Neuronal stem cell (in vitro differentiated cells): ENCODE measurements at regions not wholly inside any gene's neighbourhood (a gene's known extent, or its start where the extent isn't known, plus 50 kb on each side); places are given as distances from the start of the nearest gene placed in this dataset.

Experiments used
- DNase-seq: peaks from one replicate; pipeline ENCODE4 v3.0.0-alpha.2; 2013; ENCODE audit warnings: low spot score
- H2AFZ ChIP-seq: one replicate; pipeline ENCODE4 v1.6.1; 2013; ENCODE audit warnings: mild to moderate bottlenecking, low read length, inconsistent platforms
- H2AK5ac ChIP-seq: 2 replicates; pipeline ENCODE4 v1.6.1; 2013; ENCODE audit warnings: low read depth, mild to moderate bottlenecking, inconsistent platforms, low read length, moderate library complexity, mixed read lengths
- H2BK120ac ChIP-seq: 2 replicates; pipeline ENCODE4 v1.6.1; 2013; ENCODE audit warnings: low read depth, mild to moderate bottlenecking, inconsistent platforms, low read length, moderate library complexity, mixed read lengths
- H2BK12ac ChIP-seq: one replicate; pipeline ENCODE4 v1.6.1; 2013; ENCODE audit warnings: low read length, inconsistent platforms
- H2BK15ac ChIP-seq: 2 replicates; pipeline ENCODE4 v1.6.1; 2013; ENCODE audit warnings: mild to moderate bottlenecking, low read length, inconsistent platforms, mixed read lengths
- H2BK5ac ChIP-seq: one replicate; pipeline ENCODE4 v1.6.1; 2013; ENCODE audit warnings: inconsistent platforms, mild to moderate bottlenecking, low read length, moderate library complexity
- H3K14ac ChIP-seq: one replicate; pipeline ENCODE4 v1.6.1; 2013; ENCODE audit warnings: low read length, inconsistent platforms
- H3K18ac ChIP-seq: 2 replicates; pipeline ENCODE4 v1.6.1; 2013; ENCODE audit warnings: low read length, inconsistent platforms
- H3K23ac ChIP-seq: 2 replicates; pipeline ENCODE4 v1.6.1; 2013; ENCODE audit warnings: low read depth, mild to moderate bottlenecking, mixed read lengths, low read length, inconsistent platforms; ENCODE audit not compliant: poor library complexity
- H3K27ac ChIP-seq: replicated peaks from 3 replicates; pipeline ENCODE4 v1.5.1; 2013; ENCODE audit warnings: low read length, inconsistent platforms
- H3K27me3 ChIP-seq, 3 experiments: 2 replicates each; pipeline ENCODE4 v1.6.1; 2013; ENCODE audit warnings: low read length in 3 of 3, mild to moderate bottlenecking in 2 of 3, inconsistent platforms in 1 of 3, low read depth in 1 of 3, mixed read lengths in 1 of 3, moderate library complexity in 1 of 3; ENCODE audit not compliant: control insufficient read depth in 3 of 3, insufficient read depth in 3 of 3
- H3K36me3 ChIP-seq, 2 donors: replicated peaks in 1 of 2; 2 replicates each; pipeline ENCODE4 v1.6.1; 2013; ENCODE audit warnings: low read length in 2 of 2; ENCODE audit not compliant: control insufficient read depth in 2 of 2, insufficient read depth in 2 of 2
- H3K4ac ChIP-seq: 2 replicates; pipeline ENCODE4 v1.6.1; 2013; ENCODE audit warnings: inconsistent platforms, mild to moderate bottlenecking, low read length, moderate library complexity
- H3K4me1 ChIP-seq, 2 donors: 1 replicate in 1 of 2; 2 replicates in 1 of 2; pipeline ENCODE4 v1.6.1; 2013; ENCODE audit warnings: low read length in 2 of 2, low read depth in 1 of 2; ENCODE audit not compliant: control insufficient read depth in 2 of 2, insufficient read depth in 1 of 2
- H3K4me2 ChIP-seq: one replicate; pipeline ENCODE4 v1.6.1; 2013; ENCODE audit warnings: mild to moderate bottlenecking, low read length, inconsistent platforms; ENCODE audit not compliant: insufficient read depth, poor library complexity, severe bottlenecking
- H3K4me3 ChIP-seq, 2 donors: 2 replicates each; pipeline ENCODE4 v1.5.1; 2013; ENCODE audit warnings: low read length in 2 of 2, mild to moderate bottlenecking in 2 of 2, inconsistent platforms in 1 of 2, moderate library complexity in 1 of 2
- H3K79me1 ChIP-seq: one replicate; pipeline ENCODE4 v1.6.1; 2013; ENCODE audit warnings: low read depth, mild to moderate bottlenecking, inconsistent platforms, low read length, moderate library complexity
- H3K9ac ChIP-seq: one replicate; pipeline ENCODE4 v1.6.1; 2013; ENCODE audit warnings: mild to moderate bottlenecking, low read depth, low read length, inconsistent platforms; ENCODE audit not compliant: poor library complexity
- H3K9me3 ChIP-seq, 2 donors: replicated peaks in 1 of 2; 2 replicates each; pipeline versions ENCODE3 to v1.6.1; 2013; ENCODE audit warnings: low read length in 2 of 2, mild to moderate bottlenecking in 2 of 2, inconsistent platforms in 1 of 2, low read depth in 1 of 2, mixed read lengths in 1 of 2, moderate library complexity in 1 of 2; ENCODE audit not compliant: control insufficient read depth in 2 of 2, insufficient read depth in 1 of 2
- H4K8ac ChIP-seq: one replicate; pipeline ENCODE4 v1.6.1; 2013; ENCODE audit warnings: low read depth, mild to moderate bottlenecking, inconsistent platforms, low read length, moderate library complexity
- H4K91ac ChIP-seq: one replicate; pipeline ENCODE4 v1.6.1; 2013; ENCODE audit warnings: low read length, low read depth, mild to moderate bottlenecking, inconsistent platforms; ENCODE audit not compliant: poor library complexity
- WGBS, 2 donors: extraction: QIAGEN DNeasy Blood & Tissue Kit; methylation state at CpG; one replicate each; pipeline ENCODE4 v1.1.7; 2013; ENCODE audit warnings: missing lambda C conversion rate in 2 of 2, mixed read lengths in 1 of 2; ENCODE audit not compliant: insufficient read length in 2 of 2, insufficient replicate concordance in 1 of 2; ENCODE audit errors: extremely low coverage in 2 of 2; 5-methylcytosine and 5-hydroxymethylcytosine counted together

DNA sequence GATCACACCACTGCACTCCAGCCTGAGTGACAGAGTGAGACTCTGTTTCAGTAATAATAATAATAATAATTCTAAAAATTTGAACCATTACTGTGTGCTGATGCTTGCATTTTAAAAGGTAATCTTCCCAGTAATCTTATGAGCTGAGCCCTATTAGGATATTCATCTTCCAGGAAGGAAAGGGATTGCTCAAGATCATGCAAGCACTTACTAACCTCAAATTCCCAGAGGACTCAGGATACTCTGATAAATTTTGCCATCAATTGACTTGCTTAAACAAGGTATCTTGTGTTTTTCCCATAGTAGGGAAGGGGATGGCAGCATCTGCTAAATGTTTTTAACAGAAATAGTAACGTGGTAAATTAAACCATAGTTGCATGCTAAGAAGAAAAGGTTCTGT lies 176.4 kb upstream of the MRPS30 start:
- Histone ChIP-seq H4K91ac (no peak overlapping the region), H3K4me2 (no peak overlapping the region), H2AK5ac (no peak overlapping the region), H3K4ac (no peak overlapping the region), H2BK15ac (no peak overlapping the region), H3K27me3 (no peaks in the 10 kb centered on the region), H3K23ac (no peak overlapping the region), H2BK120ac (no peak overlapping the region), H2BK12ac (no peak overlapping the region), H3K9ac (no peak overlapping the region), H3K9me3 (no peaks in the 10 kb centered on the region), H3K14ac (no peak overlapping the region), H2AFZ (no peak overlapping the region), H4K8ac (no peak overlapping the region), H3K79me1 (no peaks in the 10 kb centered on the region), H2BK5ac (no peak overlapping the region), H3K27ac (no peak overlapping the region), H3K36me3 (no peaks in the 10 kb centered on the region), H3K18ac (no peak overlapping the region), H3K4me3 (no peak overlapping the region), H3K4me1 (no peaks in the 10 kb centered on the region)
- no CpG with 5 or more reads among the region's 1 CpG for WGBS, 2 donors
- no peak for DNase-seq

DNA sequence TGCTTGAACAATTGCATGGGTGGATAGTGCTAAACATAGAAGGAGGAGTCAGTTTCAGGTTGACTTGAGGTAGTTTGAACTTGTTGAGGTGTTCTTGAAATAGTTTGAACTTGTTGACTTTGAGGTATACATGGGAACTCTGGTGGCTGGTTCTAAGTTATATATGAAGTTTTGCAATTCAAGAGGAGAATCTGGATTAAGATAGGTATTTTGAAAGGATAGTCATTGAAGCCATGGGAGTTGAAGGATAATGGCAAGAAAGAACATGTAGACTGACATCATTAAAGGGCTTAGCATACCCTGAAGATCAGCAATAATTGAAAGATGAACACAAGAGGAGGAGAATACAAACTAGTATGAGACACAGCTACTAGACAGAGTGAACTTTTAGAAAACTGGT lies 181.9 kb upstream of the MRPS30 start:
- H2BK120ac ChIP-seq, result no peak overlapping the region
- no peak overlapping the region for H3K4ac ChIP-seq
- H2AK5ac ChIP-seq, result no peak overlapping the region
- no peak overlapping the region for H2BK12ac ChIP-seq
- no peak overlapping the region for H3K23ac ChIP-seq
- no peak overlapping the region for H3K18ac ChIP-seq
- H3K4me1 ChIP-seq, result no peaks in the 10 kb centered on the region
- H4K91ac ChIP-seq, result no peak overlapping the region
- no peak overlapping the region for H3K4me3 ChIP-seq
- no peaks in the 10 kb centered on the region for H3K9me3 ChIP-seq
- no peak overlapping the region for H4K8ac ChIP-seq
- H3K79me1 ChIP-seq, result no peaks in the 10 kb centered on the region
- no peak overlapping the region for H3K9ac ChIP-seq
- no peak overlapping the region for H3K4me2 ChIP-seq
- no peak for DNase-seq
- H2AFZ ChIP-seq, result no peak overlapping the region
- H3K36me3 ChIP-seq, result no peaks in the 10 kb centered on the region
- no peak overlapping the region for H2BK5ac ChIP-seq
- no peak overlapping the region for H3K27ac ChIP-seq
- no peaks in the 10 kb centered on the region for H3K27me3 ChIP-seq
- H2BK15ac ChIP-seq, result no peak overlapping the region
- no peak overlapping the region for H3K14ac ChIP-seq

DNA sequence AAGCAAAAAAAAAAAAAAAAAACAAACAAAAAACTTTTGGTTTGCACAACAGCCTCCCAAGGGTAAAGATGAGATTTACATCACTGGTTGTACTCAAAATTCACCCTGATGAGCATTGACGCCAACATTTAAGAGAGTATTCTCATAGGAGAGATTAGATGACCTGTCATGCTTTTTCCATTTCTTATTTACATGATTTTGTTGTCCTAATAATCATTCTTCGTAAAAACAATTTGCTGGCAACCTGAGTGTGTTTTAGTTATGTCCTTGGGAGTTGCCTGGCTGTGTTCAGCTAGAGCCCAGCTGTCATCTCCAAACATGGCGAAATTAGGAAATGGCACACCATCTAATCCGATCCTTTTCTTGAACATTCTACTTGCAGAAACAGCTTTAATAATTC lies 186.4 kb upstream of the MRPS30 start:
- H3K4me3 ChIP-seq, result no peak overlapping the region
- WGBS, 2 donors, result no CpG with 5 or more reads among the region's 4 CpGs
- H3K27ac ChIP-seq, result no peak overlapping the region

DNA sequence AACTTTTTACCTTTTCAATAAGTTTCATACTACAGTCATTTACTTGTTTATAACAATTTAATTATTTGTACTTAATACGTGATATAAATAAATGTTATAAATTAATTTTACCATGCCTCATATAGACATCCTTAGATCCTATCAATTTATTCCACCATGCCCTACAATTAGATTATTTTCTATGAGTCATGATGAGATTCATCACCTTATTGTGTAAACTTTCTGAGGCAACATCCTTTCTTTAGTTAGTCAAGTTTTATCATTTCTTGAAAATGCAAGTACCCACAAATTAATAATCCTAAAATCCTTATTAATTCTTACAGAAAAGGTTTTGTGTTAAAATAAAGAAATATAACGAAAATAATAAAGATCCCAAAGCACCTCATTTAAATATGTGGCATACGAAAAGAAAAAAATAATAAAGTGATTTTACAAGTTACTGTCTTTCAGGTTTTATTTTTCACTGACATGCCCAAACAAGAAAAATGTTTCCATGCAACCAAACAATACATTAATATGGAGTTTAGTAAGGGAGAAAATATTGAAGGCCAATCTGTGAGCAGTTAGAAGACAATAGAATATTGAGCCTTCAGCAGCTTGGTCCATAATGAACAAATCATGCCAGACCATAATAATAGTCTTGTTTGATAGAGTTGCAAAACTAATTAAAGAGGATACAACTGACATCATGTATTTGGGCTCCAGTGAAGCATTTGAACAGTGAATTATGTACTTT lies 188.7 kb upstream of the MRPS30 start:
- H3K4me2 ChIP-seq, result no peak overlapping the region
- no peak overlapping the region for H3K23ac ChIP-seq
- no peak for DNase-seq
- no peaks in the 10 kb centered on the region for H3K9me3 ChIP-seq
- no peaks in the 10 kb centered on the region for H3K4me1 ChIP-seq
- H2BK5ac ChIP-seq, result no peak overlapping the region
- H2BK12ac ChIP-seq, result no peak overlapping the region
- no peak overlapping the region for H2BK120ac ChIP-seq
- H3K27ac ChIP-seq, result no peak overlapping the region
- H3K4me3 ChIP-seq, result no peak overlapping the region
- H4K91ac ChIP-seq, result no peak overlapping the region
- no peak overlapping the region for H4K8ac ChIP-seq
- no peak overlapping the region for H3K9ac ChIP-seq
- no peak overlapping the region for H3K4ac ChIP-seq
- no peak overlapping the region for H2BK15ac ChIP-seq
- H3K27me3 ChIP-seq, result no peaks in the 10 kb centered on the region
- no peaks in the 10 kb centered on the region for H3K79me1 ChIP-seq
- no CpG with 5 or more reads among the region's 3 CpGs for WGBS, 2 donors
- H2AFZ ChIP-seq, result no peak overlapping the region
- H3K14ac ChIP-seq, result no peak overlapping the region
- H3K36me3 ChIP-seq, result no peaks in the 10 kb centered on the region
- H2AK5ac ChIP-seq, result no peak overlapping the region
- H3K18ac ChIP-seq, result no peak overlapping the region

More for the DNA sequence above, 186.4 kb upstream of the MRPS30 start:
- no peak overlapping the region for H3K4ac ChIP-seq
- H2BK12ac ChIP-seq, result no peak overlapping the region
- no peaks in the 10 kb centered on the region for H3K36me3 ChIP-seq
- H2BK15ac ChIP-seq, result no peak overlapping the region
- no peak for DNase-seq
- no peak overlapping the region for H2AK5ac ChIP-seq
- H3K18ac ChIP-seq, result no peak overlapping the region
- H3K14ac ChIP-seq, result no peak overlapping the region
- H3K27me3 ChIP-seq, result no peaks in the 10 kb centered on the region
- no peak overlapping the region for H4K91ac ChIP-seq
- no peaks in the 10 kb centered on the region for H3K79me1 ChIP-seq
- no peak overlapping the region for H3K9ac ChIP-seq
- no peak overlapping the region for H4K8ac ChIP-seq
- no peak overlapping the region for H3K23ac ChIP-seq
- no peak overlapping the region for H2AFZ ChIP-seq
- H2BK120ac ChIP-seq, result no peak overlapping the region
- H3K4me2 ChIP-seq, result no peak overlapping the region
- no peaks in the 10 kb centered on the region for H3K9me3 ChIP-seq
- no peaks in the 10 kb centered on the region for H3K4me1 ChIP-seq
- H2BK5ac ChIP-seq, result no peak overlapping the region
